SK-N-SH treated with all-trans-retinoic acid at 6 μM for 48 hours (cell line): ENCODE measurements at regions not wholly inside any gene's neighbourhood (a gene's known extent, or its start where the extent isn't known, plus 50 kb on each side); places are given as distances from the start of the nearest gene placed in this dataset.

ENCODE experiments used
- ATAC-seq: fragments of 200-7000 bp; cut with Tn5 transposase; 3 replicates; pipeline ENCODE4 v1.9.1; 2020; ENCODE audit warnings: mild to moderate bottlenecking, moderate library complexity
- ARNTL ChIP-seq: fragments of 450-650 bp; formaldehyde crosslinking; IDR thresholded peaks from 2 replicates; pipeline ENCODE4 v1.5.0; 2020; ENCODE audit warnings: low read depth, mild to moderate bottlenecking, moderate library complexity, borderline replicate concordance
- BACH2 ChIP-seq: fragments of 250-450 bp; sonication (Bioruptor Pico); IDR thresholded peaks from 2 replicates; pipeline ENCODE4 v1.9.0; 2021; ENCODE audit warnings: mild to moderate bottlenecking, borderline replicate concordance
- CSDC2 ChIP-seq: fragments of 250-450 bp; sonication (Bioruptor Pico); IDR thresholded peaks from 2 replicates; pipeline ENCODE4 v1.5.0; 2020; ENCODE audit warnings: mild to moderate bottlenecking, moderate library complexity
- ESRRG ChIP-seq: fragments of 250-450 bp; sonication (Bioruptor Pico); IDR thresholded peaks from 2 replicates; pipeline ENCODE4 v1.6.1; 2021; ENCODE audit warnings: mild to moderate bottlenecking
- GLIS3 ChIP-seq: fragments of 250-450 bp; sonication (Bioruptor Pico); IDR thresholded peaks from 2 replicates; pipeline ENCODE4 v1.5.0; 2020; ENCODE audit warnings: mild to moderate bottlenecking, moderate library complexity
- ISL1 ChIP-seq: fragments of 250-450 bp; sonication (Bioruptor Pico); IDR thresholded peaks from 2 replicates; pipeline ENCODE4 v2.1.2; 2022; ENCODE audit warnings: mild to moderate bottlenecking, moderate library complexity
- OSR1 ChIP-seq: fragments of 250-450 bp; sonication (Bioruptor Pico); IDR thresholded peaks from 2 replicates; pipeline ENCODE4 v1.8.0; 2022; ENCODE audit warnings: moderate library complexity, mild to moderate bottlenecking, inconsistent platforms
- PPARA ChIP-seq: fragments of 250-450 bp; sonication (Bioruptor Pico); IDR thresholded peaks from 2 replicates; pipeline ENCODE4 v1.5.0; 2020; ENCODE audit warnings: mild to moderate bottlenecking, borderline replicate concordance
- RARB ChIP-seq: fragments of 250-450 bp; sonication (Bioruptor Pico); IDR thresholded peaks from 2 replicates; pipeline ENCODE4 v1.8.0; 2021; ENCODE audit warnings: mild to moderate bottlenecking, moderate library complexity
- SNAI2 ChIP-seq: fragments of 250-450 bp; sonication (Bioruptor Pico); IDR thresholded peaks from 2 replicates; pipeline ENCODE4 v1.5.0; 2020; ENCODE audit warnings: mild to moderate bottlenecking, moderate library complexity
- TOX ChIP-seq: fragments of 250-450 bp; sonication (Bioruptor Pico); IDR thresholded peaks from 2 replicates; pipeline ENCODE4 v1.8.0; 2021; ENCODE audit warnings: mild to moderate bottlenecking, moderate library complexity, borderline replicate concordance
- ZC3H10 ChIP-seq: fragments of 250-450 bp; sonication (Bioruptor Pico); IDR thresholded peaks from 2 replicates; pipeline ENCODE4 v1.5.1; 2021; ENCODE audit warnings: mild to moderate bottlenecking, moderate library complexity
- ZFP3 ChIP-seq: fragments of 250-450 bp; sonication (Bioruptor Pico); IDR thresholded peaks from 2 replicates; pipeline ENCODE4 v1.5.0; 2020; ENCODE audit warnings: mild to moderate bottlenecking, moderate library complexity
- ZFP30 ChIP-seq: fragments of 450-650 bp; formaldehyde crosslinking; IDR thresholded peaks from 2 replicates; pipeline ENCODE4 v1.5.0; 2022; ENCODE audit warnings: mild to moderate bottlenecking, moderate library complexity
- ZNF565 ChIP-seq: fragments of 450-650 bp; formaldehyde crosslinking; conservative IDR thresholded peaks from 2 replicates; pipeline ENCODE4 v1.5.0; 2020; ENCODE audit warnings: low read depth, mild to moderate bottlenecking, moderate library complexity
- ZNF70 ChIP-seq: fragments of 450-650 bp; formaldehyde crosslinking; IDR thresholded peaks from 2 replicates; pipeline ENCODE4 v1.5.0; 2020; ENCODE audit warnings: mild to moderate bottlenecking, moderate library complexity
- ZNF8 ChIP-seq: fragments of 450-650 bp; formaldehyde crosslinking; IDR thresholded peaks from 2 replicates; pipeline ENCODE4 v1.5.0; 2020; ENCODE audit warnings: mild to moderate bottlenecking, moderate library complexity
- TF ChIP-seq, protein P1 (sequence below): fragments of 250-450 bp; sonication (Bioruptor Pico); IDR thresholded peaks from 2 replicates; pipeline ENCODE4 v1.8.0; 2021; ENCODE audit warnings: low read depth, mild to moderate bottlenecking, moderate library complexity, borderline replicate concordance
- TF ChIP-seq, protein P2 (sequence below): fragments of 250-450 bp; sonication (Bioruptor Pico); IDR thresholded peaks from 2 replicates; pipeline ENCODE4 v1.8.0; 2020; ENCODE audit warnings: mild to moderate bottlenecking, moderate library complexity, borderline replicate concordance
- TF ChIP-seq, protein P3 (sequence below): fragments of 250-450 bp; sonication (Bioruptor Pico); IDR thresholded peaks from 2 replicates; pipeline ENCODE4 v1.5.1; 2020; ENCODE audit warnings: low read depth, mild to moderate bottlenecking, moderate library complexity
- TF ChIP-seq, protein P4 (sequence below): fragments of 250-450 bp; sonication (Bioruptor Pico); IDR thresholded peaks from 2 replicates; pipeline ENCODE4 v1.5.1; 2021; ENCODE audit warnings: mild to moderate bottlenecking, moderate library complexity
- TF ChIP-seq, protein P5 (sequence below): fragments of 250-450 bp; sonication (Bioruptor Pico); IDR thresholded peaks from 2 replicates; pipeline ENCODE4 v1.5.0; 2020; ENCODE audit warnings: mild to moderate bottlenecking, moderate library complexity

DNA sequence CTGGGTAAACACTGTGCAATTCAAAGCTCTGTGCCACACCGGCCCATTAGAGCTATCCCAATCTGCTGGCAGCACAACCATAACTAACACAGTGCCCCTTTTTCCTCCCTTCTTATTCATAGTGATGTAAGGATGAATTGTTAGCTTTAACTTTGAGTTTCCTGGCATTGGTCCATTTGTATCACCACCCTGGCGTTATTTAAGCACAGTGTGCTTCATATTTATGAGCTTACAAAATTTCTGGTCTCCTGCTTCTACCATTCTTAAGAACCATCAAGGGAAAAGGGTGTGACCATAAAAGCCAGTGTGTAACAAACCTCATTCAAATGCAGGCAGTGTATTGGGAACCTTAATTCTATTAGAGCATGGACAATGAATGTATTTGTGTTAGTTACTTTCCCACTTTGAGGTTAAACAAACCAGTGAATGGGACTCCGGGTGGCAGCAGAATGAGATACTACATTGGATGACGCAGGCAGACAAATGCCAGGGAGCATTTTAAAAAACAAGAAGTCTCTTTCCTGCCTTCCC, 222.6 kb downstream of the TMEM161B start:
- no peak for ATAC-seq
- TF ChIP-seq ISL1 (no peak), ZNF565 (CRISPR knock-in tag) (no peak), OSR1 (CRISPR knock-in tag) (no peak), GLIS3 (CRISPR knock-in tag) (no peak)

DNA sequence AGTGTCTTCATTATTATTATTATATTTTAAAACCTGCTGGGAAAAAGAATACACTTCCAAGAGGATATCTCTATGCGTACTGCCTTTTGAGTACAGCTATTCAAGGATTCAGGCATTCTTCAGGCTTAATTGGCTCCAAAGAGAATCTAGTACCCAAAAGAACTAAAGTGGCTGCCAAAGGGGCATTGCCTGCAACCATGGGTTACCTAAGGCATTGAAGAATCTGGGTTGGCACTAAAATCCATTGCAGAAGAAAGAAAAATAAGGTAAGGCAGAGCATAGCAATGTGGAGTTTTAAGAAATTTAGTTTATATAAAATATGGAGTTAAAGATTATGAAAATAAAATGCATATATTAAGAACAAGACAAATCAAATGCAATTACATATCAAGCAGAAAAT, 223.5 kb downstream of the TMEM161B start:
- TF ChIP-seq ARNTL (CRISPR knock-in tag) (no peak), ZC3H10 (CRISPR knock-in tag) (no peak), BACH2 (CRISPR knock-in tag) (no peak), ZFP3 (CRISPR knock-in tag) (no peak), ZNF8 (CRISPR knock-in tag) (no peak), PPARA (no peak), RARB (CRISPR knock-in tag) (no peak), GLIS3 (CRISPR knock-in tag) (no peak), ZFP30 (CRISPR knock-in tag) (no peak), CSDC2 (CRISPR knock-in tag) (no peak), ESRRG (CRISPR knock-in tag) (no peak), ZNF70 (no peak), TOX (no peak), SNAI2 (CRISPR knock-in tag) (no peak)
- TF ChIP-seq, protein P1, sequence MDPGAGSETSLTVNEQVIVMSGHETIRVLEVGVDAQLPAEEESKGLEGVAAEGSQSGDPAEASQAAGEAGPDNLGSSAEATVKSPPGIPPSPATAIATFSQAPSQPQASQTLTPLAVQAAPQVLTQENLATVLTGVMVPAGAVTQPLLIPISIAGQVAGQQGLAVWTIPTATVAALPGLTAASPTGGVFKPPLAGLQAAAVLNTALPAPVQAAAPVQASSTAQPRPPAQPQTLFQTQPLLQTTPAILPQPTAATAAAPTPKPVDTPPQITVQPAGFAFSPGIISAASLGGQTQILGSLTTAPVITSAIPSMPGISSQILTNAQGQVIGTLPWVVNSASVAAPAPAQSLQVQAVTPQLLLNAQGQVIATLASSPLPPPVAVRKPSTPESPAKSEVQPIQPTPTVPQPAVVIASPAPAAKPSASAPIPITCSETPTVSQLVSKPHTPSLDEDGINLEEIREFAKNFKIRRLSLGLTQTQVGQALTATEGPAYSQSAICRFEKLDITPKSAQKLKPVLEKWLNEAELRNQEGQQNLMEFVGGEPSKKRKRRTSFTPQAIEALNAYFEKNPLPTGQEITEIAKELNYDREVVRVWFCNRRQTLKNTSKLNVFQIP (CRISPR knock-in tag): no peak
- TF ChIP-seq, protein P2, sequence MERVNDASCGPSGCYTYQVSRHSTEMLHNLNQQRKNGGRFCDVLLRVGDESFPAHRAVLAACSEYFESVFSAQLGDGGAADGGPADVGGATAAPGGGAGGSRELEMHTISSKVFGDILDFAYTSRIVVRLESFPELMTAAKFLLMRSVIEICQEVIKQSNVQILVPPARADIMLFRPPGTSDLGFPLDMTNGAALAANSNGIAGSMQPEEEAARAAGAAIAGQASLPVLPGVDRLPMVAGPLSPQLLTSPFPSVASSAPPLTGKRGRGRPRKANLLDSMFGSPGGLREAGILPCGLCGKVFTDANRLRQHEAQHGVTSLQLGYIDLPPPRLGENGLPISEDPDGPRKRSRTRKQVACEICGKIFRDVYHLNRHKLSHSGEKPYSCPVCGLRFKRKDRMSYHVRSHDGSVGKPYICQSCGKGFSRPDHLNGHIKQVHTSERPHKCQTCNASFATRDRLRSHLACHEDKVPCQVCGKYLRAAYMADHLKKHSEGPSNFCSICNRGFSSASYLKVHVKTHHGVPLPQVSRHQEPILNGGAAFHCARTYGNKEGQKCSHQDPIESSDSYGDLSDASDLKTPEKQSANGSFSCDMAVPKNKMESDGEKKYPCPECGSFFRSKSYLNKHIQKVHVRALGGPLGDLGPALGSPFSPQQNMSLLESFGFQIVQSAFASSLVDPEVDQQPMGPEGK: no peak
- ATAC-seq: no peak

DNA sequence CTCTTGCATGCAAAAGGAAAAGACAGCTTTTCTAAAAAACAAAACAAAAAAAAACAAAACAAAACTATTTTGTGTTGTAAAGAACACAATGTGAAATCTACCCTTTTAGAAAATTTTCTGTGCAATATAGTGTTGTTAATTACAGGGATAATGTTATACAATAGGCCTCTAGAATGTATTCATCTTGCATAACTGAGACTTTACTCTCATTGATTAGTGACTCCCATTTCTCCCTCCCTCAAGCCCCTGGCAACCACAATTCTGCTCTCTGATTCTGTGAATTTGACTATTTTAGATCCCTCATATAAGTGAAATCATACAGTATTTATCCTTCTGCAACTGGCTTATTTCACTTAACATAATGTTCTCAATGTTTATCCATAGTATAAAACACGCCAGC, 234.1 kb downstream of the TMEM161B start:
- no peak for ATAC-seq
- no peak for TF ChIP-seq ZNF565 (CRISPR knock-in tag)
- TF ChIP-seq ZFP3 (CRISPR knock-in tag): no peak
- TF ChIP-seq ZFP30 (CRISPR knock-in tag): no peak
- no peak for TF ChIP-seq CSDC2 (CRISPR knock-in tag)
- TF ChIP-seq ESRRG (CRISPR knock-in tag): no peak
- TF ChIP-seq, protein P1 (CRISPR knock-in tag): no peak
- TF ChIP-seq, protein P3, sequence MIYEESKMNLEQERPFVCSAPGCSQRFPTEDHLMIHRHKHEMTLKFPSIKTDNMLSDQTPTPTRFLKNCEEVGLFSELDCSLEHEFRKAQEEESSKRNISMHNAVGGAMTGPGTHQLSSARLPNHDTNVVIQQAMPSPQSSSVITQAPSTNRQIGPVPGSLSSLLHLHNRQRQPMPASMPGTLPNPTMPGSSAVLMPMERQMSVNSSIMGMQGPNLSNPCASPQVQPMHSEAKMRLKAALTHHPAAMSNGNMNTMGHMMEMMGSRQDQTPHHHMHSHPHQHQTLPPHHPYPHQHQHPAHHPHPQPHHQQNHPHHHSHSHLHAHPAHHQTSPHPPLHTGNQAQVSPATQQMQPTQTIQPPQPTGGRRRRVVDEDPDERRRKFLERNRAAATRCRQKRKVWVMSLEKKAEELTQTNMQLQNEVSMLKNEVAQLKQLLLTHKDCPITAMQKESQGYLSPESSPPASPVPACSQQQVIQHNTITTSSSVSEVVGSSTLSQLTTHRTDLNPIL: no peak
- TF ChIP-seq RARB (CRISPR knock-in tag): no peak
- TF ChIP-seq OSR1 (CRISPR knock-in tag): no peak
- TF ChIP-seq ZNF8 (CRISPR knock-in tag): no peak
- TF ChIP-seq, protein P4, sequence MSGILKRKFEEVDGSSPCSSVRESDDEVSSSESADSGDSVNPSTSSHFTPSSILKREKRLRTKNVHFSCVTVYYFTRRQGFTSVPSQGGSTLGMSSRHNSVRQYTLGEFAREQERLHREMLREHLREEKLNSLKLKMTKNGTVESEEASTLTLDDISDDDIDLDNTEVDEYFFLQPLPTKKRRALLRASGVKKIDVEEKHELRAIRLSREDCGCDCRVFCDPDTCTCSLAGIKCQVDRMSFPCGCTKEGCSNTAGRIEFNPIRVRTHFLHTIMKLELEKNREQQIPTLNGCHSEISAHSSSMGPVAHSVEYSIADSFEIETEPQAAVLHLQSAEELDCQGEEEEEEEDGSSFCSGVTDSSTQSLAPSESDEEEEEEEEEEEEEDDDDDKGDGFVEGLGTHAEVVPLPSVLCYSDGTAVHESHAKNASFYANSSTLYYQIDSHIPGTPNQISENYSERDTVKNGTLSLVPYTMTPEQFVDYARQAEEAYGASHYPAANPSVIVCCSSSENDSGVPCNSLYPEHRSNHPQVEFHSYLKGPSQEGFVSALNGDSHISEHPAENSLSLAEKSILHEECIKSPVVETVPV (CRISPR knock-in tag): no peak
- TF ChIP-seq TOX: no peak
- TF ChIP-seq ARNTL (CRISPR knock-in tag): no peak
- no peak for TF ChIP-seq BACH2 (CRISPR knock-in tag)
- TF ChIP-seq ZNF70: no peak

DNA sequence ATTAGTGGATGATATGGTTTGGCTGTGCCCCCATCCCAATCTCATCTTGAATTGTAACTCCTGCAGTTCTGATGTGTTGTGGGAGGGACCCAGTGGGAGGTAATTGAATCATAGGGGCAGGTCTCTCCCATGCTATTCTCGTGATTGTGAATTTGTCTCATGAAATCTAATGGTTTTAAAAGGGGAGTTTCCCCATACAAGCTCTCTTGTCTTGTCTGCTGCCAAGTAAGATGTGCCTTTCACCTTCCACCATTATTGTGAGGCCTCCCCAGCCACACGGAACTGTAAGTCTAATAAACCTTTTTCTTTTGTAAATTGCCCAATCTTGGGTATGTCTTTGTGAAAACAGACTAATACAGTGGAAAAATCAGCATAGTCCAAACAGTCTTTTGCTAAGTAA, 235.5 kb downstream of the TMEM161B start:
- ATAC-seq: no peak
- TF ChIP-seq, protein P2: no peak
- TF ChIP-seq, protein P4 (CRISPR knock-in tag): no peak
- TF ChIP-seq, protein P5, sequence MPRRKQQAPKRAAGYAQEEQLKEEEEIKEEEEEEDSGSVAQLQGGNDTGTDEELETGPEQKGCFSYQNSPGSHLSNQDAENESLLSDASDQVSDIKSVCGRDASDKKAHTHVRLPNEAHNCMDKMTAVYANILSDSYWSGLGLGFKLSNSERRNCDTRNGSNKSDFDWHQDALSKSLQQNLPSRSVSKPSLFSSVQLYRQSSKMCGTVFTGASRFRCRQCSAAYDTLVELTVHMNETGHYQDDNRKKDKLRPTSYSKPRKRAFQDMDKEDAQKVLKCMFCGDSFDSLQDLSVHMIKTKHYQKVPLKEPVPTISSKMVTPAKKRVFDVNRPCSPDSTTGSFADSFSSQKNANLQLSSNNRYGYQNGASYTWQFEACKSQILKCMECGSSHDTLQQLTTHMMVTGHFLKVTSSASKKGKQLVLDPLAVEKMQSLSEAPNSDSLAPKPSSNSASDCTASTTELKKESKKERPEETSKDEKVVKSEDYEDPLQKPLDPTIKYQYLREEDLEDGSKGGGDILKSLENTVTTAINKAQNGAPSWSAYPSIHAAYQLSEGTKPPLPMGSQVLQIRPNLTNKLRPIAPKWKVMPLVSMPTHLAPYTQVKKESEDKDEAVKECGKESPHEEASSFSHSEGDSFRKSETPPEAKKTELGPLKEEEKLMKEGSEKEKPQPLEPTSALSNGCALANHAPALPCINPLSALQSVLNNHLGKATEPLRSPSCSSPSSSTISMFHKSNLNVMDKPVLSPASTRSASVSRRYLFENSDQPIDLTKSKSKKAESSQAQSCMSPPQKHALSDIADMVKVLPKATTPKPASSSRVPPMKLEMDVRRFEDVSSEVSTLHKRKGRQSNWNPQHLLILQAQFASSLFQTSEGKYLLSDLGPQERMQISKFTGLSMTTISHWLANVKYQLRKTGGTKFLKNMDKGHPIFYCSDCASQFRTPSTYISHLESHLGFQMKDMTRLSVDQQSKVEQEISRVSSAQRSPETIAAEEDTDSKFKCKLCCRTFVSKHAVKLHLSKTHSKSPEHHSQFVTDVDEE (CRISPR knock-in tag): no peak
